Heart left ventricle (tissue), 16 donors: ENCODE measurements at regions not wholly inside any gene's neighbourhood (a gene's known extent, or its start where the extent isn't known, plus 50 kb on each side); places are given as distances from the start of the nearest gene placed in this dataset.

Experiments
- ATAC-seq, 4 donors: fragments of 200-7000 bp; cut with Tn5 transposase; one replicate each; pipeline ENCODE4 v1.9.1; 2020 to 2022; ENCODE audit warnings: moderate library complexity in 4 of 4, mild to moderate bottlenecking in 3 of 4, moderate number of reproducible peaks in 1 of 4
- DNase-seq, 5 donors: peaks; one replicate each; pipeline ENCODE4 v3.0.0-alpha.2; 2020
- H3K27ac ChIP-seq, 12 donors: fragments of 200-600 bp; sonication (generic) in 4 of 12; one replicate each; pipeline versions ENCODE4 v1.5.0 to v1.8.0; 2016 to 2022; ENCODE audit warnings: mild to moderate bottlenecking in 2 of 12
- H3K27me3 ChIP-seq, 9 donors: fragments of 200-600 bp; sonication (generic) in 2 of 9; one replicate each; pipeline versions ENCODE4 v1.5.1 to v1.8.0; 2016 to 2022; ENCODE audit warnings: mild to moderate bottlenecking in 3 of 9
- H3K36me3 ChIP-seq, 9 donors: fragments of 200-600 bp; sonication (generic) in 2 of 9; one replicate each; pipeline versions ENCODE4 v1.5.0 to v1.8.0; 2018 to 2022; ENCODE audit warnings: mild to moderate bottlenecking in 2 of 9
- H3K4me1 ChIP-seq, 12 donors: fragments of 200-600 bp; sonication (generic) in 4 of 12; one replicate each; pipeline versions ENCODE4 v1.5.0 to v1.8.0; 2016 to 2022; ENCODE audit warnings: mild to moderate bottlenecking in 3 of 12
- H3K4me3 ChIP-seq, 12 donors: fragments of 200-600 bp; sonication (generic) in 4 of 12; one replicate each; pipeline versions ENCODE4 v1.5.0 to v1.8.0; 2017 to 2022; ENCODE audit warnings: mild to moderate bottlenecking in 9 of 12, moderate library complexity in 4 of 12
- H3K9me3 ChIP-seq, 12 donors: fragments of 200-600 bp; sonication (generic) in 4 of 12; one replicate each; pipeline versions ENCODE4 v1.5.0 to v1.8.0; 2016 to 2022; ENCODE audit warnings: mild to moderate bottlenecking in 1 of 12
- CTCF ChIP-seq, 12 donors: fragments of 200-600 bp; sonication (generic) in 4 of 12; IDR thresholded peaks; one replicate each; pipeline versions ENCODE4 v1.5.0 to v1.8.0; 2018 to 2022; ENCODE audit warnings: antibody characterized with exemption in 12 of 12, mild to moderate bottlenecking in 5 of 12
- POLR2A ChIP-seq, 2 donors: fragments of 450-650 bp; IDR thresholded peaks; one replicate each; pipeline ENCODE4 v1.6.1; 2017; ENCODE audit warnings: antibody characterized with exemption in 2 of 2, mild to moderate bottlenecking in 2 of 2, moderate library complexity in 2 of 2
- WGBS, 4 donors: extraction: QIAGEN DNeasy Blood & Tissue Kit in 2 of 4; methylation state at CpG; one replicate each; pipeline versions ENCODE4 v1.1.5 to v1.1.7; 2013 to 2018; 5-methylcytosine and 5-hydroxymethylcytosine counted together
- intact Hi-C, 10 donors: fragments of 100-400 bp; cut with DNase I; formaldehyde crosslinking; loops; one replicate each; pipeline versions ENCODE4 v1.11.1 to v1.14.2; 2022
- donor health status: ischemic (EF 13 %, LVEDD 7.1; RV severe dilation, severe dysfunction).
- donor health status: healthy with polysubstance abuse.
- donor health status: DM: no; HTN: yes; CAD: no.
- donor health status: DM: no; HTN: no; CAD: no.
- donor health status: ischemic (EF 25% LVEDD 6.9; RV normal size, moderate dysfunction).
- donor health status: ischemic (EF 25% LVEDD 5.7; RV mildly dilated, moderate dysfunction).
- donor health status: healthy.
- donor health status: DM: yes; HTN: yes; CAD: no.
- donor health status: ischemic (EF 35%, LVEDD 5.7; RV mildly dilated, moderate dysfunction).
- donor health status: nonischemic (EF 11% LVEDD 7.7; RV severe dilation, severe dysfunction).
- donor health status: DM: yes; HTN: yes; CAD: no.
- donor health status: PGD.
- donor health status: ischemic (EF 29% LVEDD 5.4; RV normal size, mild dysfunction).
- donor health status: nonischemic (EF 23%, LVEDD 6.1; RV moderate dilation, normal function).

GRCh38 chr9:1222511-1222910, 172.4 kb downstream of the DMRT2 start:
- Histone ChIP-seq H3K36me3 (no peaks in the 10 kb centered on the region), H3K27me3 (no peaks in the 10 kb centered on the region), H3K27ac (no peak overlapping the region), H3K4me1 (no peaks in the 10 kb centered on the region), H3K4me3 (no peak overlapping the region), H3K9me3 (no peaks in the 10 kb centered on the region)
- DNase-seq (no peak), ATAC-seq (no peak)
- 55 to 75% (median 61%) methylated on average over 3 of the region's 3 CpGs for WGBS, 4 donors
- intact Hi-C loops: no loop called here
- no peak for TF ChIP-seq CTCF (IDR thresholded peaks at IDR 0.05)
- TF ChIP-seq POLR2A (IDR thresholded peaks at IDR 0.05): no peak

- 44 to 57% (median 51%) methylated on average over 11 of the region's 11 CpGs for WGBS, 4 donors
- H3K4me3 ChIP-seq: peak overlapping the region in 3 of 12 donors; percentile 7 to 29 (median 7)
- TF ChIP-seq POLR2A (IDR thresholded peaks at IDR 0.05) (no peak), CTCF (IDR thresholded peaks at IDR 0.05) (no peak)
- DNase-seq: peak in 4 of 5 donors; percentile 25 to 68 (median 32)
- peak; percentile 47 to 92 (median 65) for ATAC-seq
- intact Hi-C loops: loop anchor here in 1 of 10 donors (10.0 kb wide), 1 partner anchor 57 kb away; no protein-coding TSS in a partner anchor
- H3K36me3 ChIP-seq: no peaks in the 10 kb centered on the region
- H3K27ac ChIP-seq: peak overlapping the region in 7 of 12 donors; percentile 3 to 55 (median 44)
- peaks cover 0 to 12% (median 0%) of the 10 kb centered on the region in 12 donors for H3K4me1 ChIP-seq
- H3K27me3 ChIP-seq: no peaks in the 10 kb centered on the region
- no peaks in the 10 kb centered on the region for H3K9me3 ChIP-seq
These were observed 182.1 kb downstream of the DMRT2 start for GRCh38 chr9:1231998-1232919.

- 46 to 57% (median 51%) methylated on average over 2 of the region's 2 CpGs for WGBS, 4 donors
- Histone ChIP-seq H3K4me3 (no peak overlapping the region), H3K9me3 (no peaks in the 10 kb centered on the region), H3K4me1 (peaks cover 0 to 12% (median 0%) of the 10 kb centered on the region in 12 donors), H3K27me3 (no peaks in the 10 kb centered on the region), H3K27ac (no peak overlapping the region), H3K36me3 (no peaks in the 10 kb centered on the region)
- no peak for DNase-seq
- no peak for ATAC-seq
- no peak for TF ChIP-seq CTCF (IDR thresholded peaks at IDR 0.05)
- no peak for TF ChIP-seq POLR2A (IDR thresholded peaks at IDR 0.05)
- intact Hi-C loops: loop anchor here in 1 of 10 donors (10.0 kb wide), 1 partner anchor 59 kb away; no protein-coding TSS in a partner anchor
These were observed 183.4 kb downstream of the DMRT2 start for GRCh38 chr9:1233568-1233967.

- Histone ChIP-seq H3K27ac (no peak overlapping the region), H3K4me1 (peaks cover 0 to 12% (median 0%) of the 10 kb centered on the region in 12 donors), H3K4me3 (no peak overlapping the region), H3K27me3 (peaks cover 0 to 8% (median 0%) of the 10 kb centered on the region in 9 donors), H3K9me3 (no peaks in the 10 kb centered on the region), H3K36me3 (no peaks in the 10 kb centered on the region)
- TF ChIP-seq CTCF (IDR thresholded peaks at IDR 0.05) (no peak), POLR2A (IDR thresholded peaks at IDR 0.05) (no peak)
- 73 to 84% (median 79%) methylated on average over 4 of the region's 4 CpGs for WGBS, 4 donors
- no peak for ATAC-seq
- intact Hi-C loops: loop anchor here in 1 of 10 donors (10.0 kb wide), 1 partner anchor 61 kb away; no protein-coding TSS in a partner anchor
- DNase-seq: no peak
These were observed 185.5 kb downstream of the DMRT2 start for GRCh38 chr9:1235650-1236049.
